HG03060 (cell line): ENCODE measurements at regions not wholly inside any gene's neighbourhood (a gene's known extent, or its start where the extent isn't known, plus 50 kb on each side); places are given as distances from the start of the nearest gene placed in this dataset.
"Not testable (repeated sequence)": the region's sequence is repeated elsewhere in the genome, so short reads cannot be mapped to it uniquely, and the experiment has no call there.

ENCODE experiments used
- ATAC-seq: cut with Tn5 transposase; IDR thresholded peaks from one replicate; pipeline ENCODE4 v1.9.1; 2021; ENCODE audit warnings: low read depth, moderate number of reproducible peaks; ENCODE audit not compliant: unreplicated experiment

GRCh38 chr4:138595731-138596460, 353.7 kb upstream of the SLC7A11 start:
- ATAC-seq: no peak

- no peak for ATAC-seq
Observed at GRCh38 chr4:138595171-138595570, 353.0 kb upstream of the SLC7A11 start.

- ATAC-seq: no peak
Observed at GRCh38 chr4:138592796-138593195, 350.6 kb upstream of the SLC7A11 start.

GRCh38 chr4:138591808-138592207, 349.7 kb upstream of the SLC7A11 start:
- ATAC-seq: no peak

GRCh38 chr4:138588501-138588900, 346.4 kb upstream of the SLC7A11 start:
- no peak for ATAC-seq

DNA sequence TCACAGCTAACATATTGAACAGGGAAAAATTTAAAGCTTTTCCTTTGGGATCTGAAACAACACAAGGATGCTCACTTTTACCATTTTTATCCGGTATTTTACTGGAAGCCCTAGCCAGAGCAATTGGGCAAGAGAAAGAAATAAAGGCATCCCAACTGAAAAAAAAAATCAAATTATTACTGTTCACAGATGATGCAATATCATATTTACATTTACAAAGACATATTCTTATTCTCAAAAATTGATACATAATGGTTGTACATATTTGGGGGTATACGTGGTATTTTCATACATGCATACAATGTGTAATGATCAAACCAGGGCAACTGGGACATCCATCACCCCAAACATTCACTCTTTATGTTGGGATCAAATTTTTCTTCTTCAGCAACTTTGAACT, 337.0 kb upstream of the SLC7A11 start:
- ATAC-seq: no peak

DNA sequence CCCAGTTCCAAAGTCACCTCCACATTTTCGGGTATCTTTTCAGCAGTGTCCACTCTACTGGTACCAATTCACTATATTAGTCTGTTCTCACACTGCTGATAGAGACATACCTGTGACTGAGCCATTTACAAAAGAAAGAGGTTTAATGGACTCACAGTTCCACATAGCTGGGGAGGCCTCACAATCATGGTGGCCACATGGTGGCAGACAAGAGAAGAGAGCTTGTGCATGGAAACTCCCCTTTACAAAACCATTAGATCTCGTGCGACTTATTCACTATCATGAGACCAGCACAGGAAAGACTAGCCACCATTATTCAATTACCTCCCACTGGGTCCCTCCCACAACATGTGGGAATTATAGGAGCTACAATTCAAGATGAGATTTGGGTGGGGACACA, 335.7 kb upstream of the SLC7A11 start:
- ATAC-seq: not testable (repeated sequence)

DNA sequence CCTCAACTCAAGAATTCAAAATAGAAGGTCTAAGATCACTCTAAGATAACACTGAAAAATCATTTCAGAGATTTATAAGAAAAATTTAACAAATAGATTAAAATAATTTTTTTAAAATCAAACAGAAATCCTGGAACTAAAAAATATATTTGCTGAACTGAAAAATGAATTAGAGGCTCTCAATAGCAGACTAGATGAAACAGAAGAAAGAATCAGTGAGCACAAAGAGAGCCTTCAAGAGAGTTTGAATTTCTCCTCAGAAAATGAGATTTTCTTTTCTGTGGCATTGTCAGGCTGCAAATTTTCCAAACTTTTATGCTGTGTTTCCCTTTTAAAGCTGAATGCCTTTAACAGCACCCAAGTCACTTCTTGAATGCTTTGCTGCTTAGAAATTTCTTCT, 335.0 kb upstream of the SLC7A11 start:
- ATAC-seq: no peak

DNA sequence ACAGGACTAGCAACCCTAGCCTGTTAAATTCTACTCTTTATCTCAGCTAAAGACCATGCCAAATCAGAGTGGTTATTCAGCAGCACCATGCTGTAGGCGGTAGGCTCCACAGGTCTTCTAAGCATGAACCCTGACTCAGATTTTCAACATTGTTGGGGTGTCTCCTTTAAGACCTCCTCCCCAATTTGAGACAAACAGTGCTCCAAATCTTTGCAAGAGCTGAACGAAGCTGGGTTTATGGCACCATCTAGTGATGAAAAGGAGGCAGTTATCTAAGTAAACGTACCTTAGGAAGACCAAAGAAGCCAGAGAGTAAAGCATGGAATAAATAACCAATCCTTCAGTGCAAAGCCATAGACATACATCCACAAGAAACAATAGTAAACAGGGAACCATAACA, 334.5 kb upstream of the SLC7A11 start:
- no peak for ATAC-seq

- ATAC-seq: no peak
Observed at GRCh38 chr4:138573246-138573645, 331.1 kb upstream of the SLC7A11 start.

GRCh38 chr4:138572007-138572406, 329.9 kb upstream of the SLC7A11 start:
- ATAC-seq: no peak

DNA sequence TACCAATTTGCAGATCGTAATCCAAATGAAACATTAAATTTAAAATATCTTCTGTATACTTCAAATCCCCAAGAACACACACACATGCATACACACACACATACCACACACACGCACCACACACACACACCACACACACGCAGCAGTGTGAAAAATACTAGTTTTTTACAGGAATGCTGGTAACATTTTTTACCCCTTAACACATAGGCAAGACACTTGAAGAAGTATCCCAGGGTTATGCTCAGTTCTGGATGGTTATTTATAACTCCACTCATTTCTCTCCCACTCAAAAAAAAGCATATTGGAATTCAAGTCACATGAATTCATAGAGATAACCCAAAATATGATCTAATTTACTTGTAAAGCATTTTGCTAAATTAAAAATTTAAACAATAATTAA, 325.5 kb upstream of the SLC7A11 start:
- no peak for ATAC-seq

DNA sequence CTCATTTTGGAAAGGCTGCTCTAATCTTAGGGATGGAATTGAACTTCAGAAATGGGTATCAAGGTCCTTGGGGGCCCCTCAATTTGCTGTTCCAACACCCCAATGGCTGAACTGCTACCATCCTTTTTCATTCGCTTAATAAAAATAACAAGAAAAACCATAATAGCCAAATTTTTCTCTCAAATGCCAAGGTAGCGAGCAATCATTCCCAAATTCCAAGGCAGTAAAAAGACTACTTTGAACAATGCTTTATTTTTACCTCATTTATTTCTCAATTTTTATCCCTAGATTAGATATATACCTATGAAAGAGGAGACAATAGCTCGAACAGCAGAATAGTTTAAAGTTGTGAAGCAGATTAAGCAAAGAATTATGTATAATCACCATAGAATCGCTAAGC, 323.4 kb upstream of the SLC7A11 start:
- no peak for ATAC-seq

- no peak for ATAC-seq
Observed at GRCh38 chr4:138562544-138562991, 320.4 kb upstream of the SLC7A11 start.

- ATAC-seq: no peak
Observed at GRCh38 chr4:138561906-138562305, 319.8 kb upstream of the SLC7A11 start.

DNA sequence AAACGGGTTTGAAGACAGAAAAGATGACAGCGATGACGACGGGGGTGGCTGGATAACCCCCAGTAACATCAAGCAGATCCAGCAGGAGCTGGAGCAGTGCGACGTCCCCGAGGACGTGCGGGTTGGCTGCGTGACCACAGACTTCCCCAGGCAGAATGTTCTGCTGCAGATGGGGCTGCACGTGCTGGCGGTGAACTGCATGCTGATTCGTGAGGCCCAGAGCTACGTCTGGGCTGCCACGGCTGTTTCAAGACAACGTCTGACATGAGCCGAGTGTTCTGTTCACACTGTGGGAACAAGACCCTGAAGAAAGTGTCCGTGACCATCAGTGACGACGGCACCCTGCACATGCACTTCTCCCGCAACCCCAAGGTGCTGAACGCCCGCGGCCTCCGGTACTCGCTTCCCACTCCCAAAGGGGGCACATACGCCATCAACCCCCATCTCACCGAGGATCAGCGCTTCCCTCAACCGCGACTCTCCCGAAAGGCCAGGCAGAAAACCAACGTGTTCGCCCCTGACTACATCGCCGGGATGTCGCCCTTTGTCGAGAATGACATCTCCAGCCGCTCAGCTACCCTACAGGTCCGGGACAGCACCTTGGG, 319.2 kb upstream of the SLC7A11 start:
- ATAC-seq: no peak

DNA sequence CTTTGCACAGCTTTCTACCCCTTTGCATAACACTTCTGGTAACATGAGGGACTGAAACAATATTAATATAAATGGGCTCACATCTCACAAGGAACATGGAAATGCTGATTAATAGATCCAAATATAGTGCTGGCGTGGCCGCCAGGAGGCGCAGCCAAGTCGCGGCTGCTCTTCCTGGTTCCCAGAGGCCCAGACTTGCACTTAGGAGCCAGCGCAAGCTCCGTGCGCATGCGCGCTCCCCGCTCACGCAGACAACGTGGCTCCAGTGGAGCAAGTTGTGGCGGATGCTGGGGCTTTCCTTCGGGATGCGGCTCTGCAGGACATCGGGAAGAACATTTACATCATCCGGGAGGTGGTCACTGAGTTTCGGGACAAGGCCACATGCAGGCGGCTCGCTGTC, 318.3 kb upstream of the SLC7A11 start:
- ATAC-seq: no peak

DNA sequence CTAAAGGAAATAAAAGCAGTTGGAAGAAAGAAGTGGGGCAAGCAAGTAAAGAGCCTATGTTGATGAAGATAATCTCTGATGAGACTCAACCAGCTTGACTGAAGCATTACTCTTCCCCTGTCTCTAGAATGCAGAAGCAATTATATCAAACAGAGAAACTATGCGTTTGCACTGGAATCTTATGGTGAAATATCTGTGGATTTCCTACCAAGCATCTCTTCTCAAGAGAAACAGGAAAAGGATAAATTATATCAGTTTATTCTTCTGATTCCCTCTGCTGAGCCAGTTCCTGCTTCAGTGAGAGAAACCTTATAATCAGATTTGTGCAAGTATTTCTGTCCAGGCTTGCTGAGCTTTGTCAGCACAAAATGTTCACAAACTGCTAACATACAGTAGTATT, 316.7 kb upstream of the SLC7A11 start:
- no peak for ATAC-seq

GRCh38 chr4:138555584-138555983, 313.4 kb upstream of the SLC7A11 start:
- ATAC-seq: peak; percentile 86

DNA sequence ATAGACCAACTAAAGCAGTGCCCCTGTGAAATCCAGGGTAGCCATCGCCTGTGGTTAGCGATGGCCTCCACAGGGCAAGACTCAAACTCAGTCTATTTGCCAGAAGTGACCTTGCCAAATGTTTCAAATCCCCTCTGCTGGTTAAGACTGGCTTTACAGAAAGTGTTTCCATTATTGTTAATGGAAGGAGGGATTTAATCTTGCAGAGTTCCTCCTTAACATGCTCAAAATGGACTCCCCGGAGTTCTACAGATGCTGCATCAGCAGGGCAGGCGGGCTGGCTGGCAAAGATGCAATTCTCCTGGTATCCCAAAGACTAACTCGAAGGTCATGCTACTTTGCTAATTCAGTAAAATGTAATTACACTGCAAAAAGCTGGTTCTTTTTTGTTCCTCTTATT, 313.0 kb upstream of the SLC7A11 start:
- no peak for ATAC-seq

DNA sequence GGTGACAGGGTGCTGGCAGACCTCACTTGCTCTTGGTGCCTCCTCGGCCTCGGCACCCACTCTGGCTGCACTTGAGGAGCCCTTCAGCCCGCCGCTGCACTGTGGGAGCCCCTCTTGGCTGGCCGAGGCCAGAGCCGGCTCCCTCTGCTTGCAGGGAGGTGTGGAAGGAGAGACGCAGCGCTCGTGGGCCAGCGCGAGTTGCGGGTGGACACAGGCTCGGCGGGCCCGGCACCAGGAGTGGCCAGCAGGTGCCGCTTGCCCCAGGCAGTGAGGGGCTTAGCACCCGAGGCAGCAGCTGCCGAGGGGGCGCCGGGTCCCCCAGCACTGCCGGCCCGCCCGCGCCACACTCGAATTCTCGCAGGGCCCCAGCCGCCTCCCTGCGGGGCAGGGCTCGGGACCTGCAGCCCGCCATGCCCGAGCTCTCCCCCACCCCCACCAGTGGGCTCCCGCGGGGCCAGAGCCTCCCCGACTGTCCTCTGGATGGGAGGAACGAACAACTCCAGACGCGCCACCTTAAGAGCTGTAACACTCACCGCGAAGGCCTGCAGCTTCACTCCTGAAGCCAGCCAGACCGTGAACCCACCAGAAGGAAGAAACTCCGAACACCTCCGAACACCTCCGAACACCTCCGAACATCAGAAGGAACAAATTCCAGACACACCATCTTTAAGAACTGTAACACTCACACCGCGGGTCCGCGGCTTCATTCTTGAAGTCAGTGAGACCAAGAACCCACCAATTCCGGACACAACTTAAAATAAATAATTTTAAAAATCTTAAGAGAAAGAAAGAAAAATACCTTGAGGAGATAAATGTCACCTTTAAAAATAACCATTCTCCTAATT, 311.1 kb upstream of the SLC7A11 start:
- no peak for ATAC-seq
